Liver (tissue), 8 donors: ENCODE measurements at regions not wholly inside any gene's neighbourhood (a gene's known extent, or its start where the extent isn't known, plus 50 kb on each side); places are given as distances from the start of the nearest gene placed in this dataset.

Source experiments
- DNase-seq: peaks from one replicate; pipeline ENCODE4 v3.0.0-alpha.2; 2017; ENCODE audit warnings: low spot score
- H3K27ac ChIP-seq, 2 donors: one replicate each; pipeline ENCODE4 v1.7.0; 2013; ENCODE audit warnings: inconsistent platforms in 2 of 2, low read length in 2 of 2, control low read depth in 1 of 2, low read depth in 1 of 2, mild to moderate bottlenecking in 1 of 2
- H3K27me3 ChIP-seq, 4 donors: one replicate each; pipeline versions ENCODE4 v1.6.1 to v1.7.0; 2013; ENCODE audit warnings: low read length in 3 of 4, inconsistent platforms in 1 of 4, mild to moderate bottlenecking in 1 of 4, moderate library complexity in 1 of 4; ENCODE audit not compliant: control insufficient read depth in 4 of 4, insufficient read depth in 4 of 4
- H3K36me3 ChIP-seq, 4 donors: one replicate each; pipeline versions ENCODE4 v1.6.1 to v1.7.0; 2013; ENCODE audit warnings: low read length in 3 of 4, mild to moderate bottlenecking in 3 of 4, low read depth in 1 of 4, moderate library complexity in 1 of 4; ENCODE audit not compliant: control insufficient read depth in 4 of 4, insufficient read depth in 3 of 4
- H3K4me1 ChIP-seq, 4 donors: one replicate each; pipeline versions ENCODE4 v1.6.1 to v1.7.0; 2013; ENCODE audit warnings: low read length in 3 of 4, mild to moderate bottlenecking in 3 of 4, moderate library complexity in 1 of 4; ENCODE audit not compliant: control insufficient read depth in 4 of 4, insufficient read depth in 4 of 4
- H3K4me3 ChIP-seq, 3 donors: one replicate each; pipeline versions ENCODE4 v1.6.1 to v1.7.0; 2013; ENCODE audit warnings: low read length in 3 of 3, control low read depth in 1 of 3, low read depth in 1 of 3, mild to moderate bottlenecking in 1 of 3
- H3K9ac ChIP-seq, 2 donors: one replicate each; pipeline ENCODE4 v1.7.0; 2013; ENCODE audit warnings: low read length in 2 of 2, mild to moderate bottlenecking in 2 of 2, moderate library complexity in 2 of 2, control low read depth in 1 of 2, low read depth in 1 of 2
- H3K9me3 ChIP-seq, 4 donors: one replicate each; pipeline versions ENCODE4 v1.6.1 to v1.7.0; 2013; ENCODE audit warnings: low read length in 3 of 4; ENCODE audit not compliant: control insufficient read depth in 4 of 4
- ATF3 ChIP-seq: IDR thresholded peaks from 2 replicates; pipeline ENCODE4 v1.6.1; 2016; ENCODE audit warnings: antibody characterized with exemption
- CTCF ChIP-seq: fragments of 150-350 bp; IDR thresholded peaks from 2 replicates; pipeline ENCODE4 v1.5.1; 2017; ENCODE audit warnings: improper control_type of control experiment, low read depth, low read length; ENCODE audit not compliant: missing input control
- EGR1 ChIP-seq, 2 donors: IDR thresholded peaks; 2 replicates each; pipeline ENCODE4 v1.6.1; 2016 to 2018; ENCODE audit warnings: antibody characterized with exemption in 2 of 2, low read depth in 2 of 2
- FOXA1 ChIP-seq: IDR thresholded peaks from 2 replicates; pipeline ENCODE4 v1.6.1; 2016; ENCODE audit warnings: antibody characterized with exemption
- FOXA2 ChIP-seq: IDR thresholded peaks from 2 replicates; pipeline ENCODE4 v1.6.1; 2016; ENCODE audit warnings: antibody characterized with exemption
- GABPA ChIP-seq, 2 donors: IDR thresholded peaks in 1 of 2; conservative IDR thresholded peaks in 1 of 2; 2 replicates each; pipeline ENCODE4 v1.6.1; 2016; ENCODE audit warnings: antibody characterized with exemption in 2 of 2, mild to moderate bottlenecking in 1 of 2, moderate library complexity in 1 of 2
- HNF4G ChIP-seq: IDR thresholded peaks from 2 replicates; pipeline ENCODE4 v1.6.1; 2016; ENCODE audit warnings: antibody characterized with exemption
- JUND ChIP-seq, 2 donors: IDR thresholded peaks; 2 replicates each; pipeline ENCODE4 v1.6.1; 2016; ENCODE audit warnings: antibody characterized with exemption in 2 of 2
- MAX ChIP-seq: IDR thresholded peaks from 2 replicates; pipeline ENCODE4 v1.6.1; 2016; ENCODE audit warnings: antibody characterized with exemption
- NR2F2 ChIP-seq: IDR thresholded peaks from 2 replicates; pipeline ENCODE4 v1.6.1; 2016; ENCODE audit warnings: antibody characterized with exemption
- RAD21 ChIP-seq, 2 donors: IDR thresholded peaks; 2 replicates each; pipeline ENCODE4 v1.6.1; 2016; ENCODE audit warnings: antibody characterized with exemption in 2 of 2, mild to moderate bottlenecking in 2 of 2
- RXRA ChIP-seq, 2 donors: IDR thresholded peaks; 2 replicates each; pipeline ENCODE4 v1.6.1; 2017 to 2018; ENCODE audit warnings: antibody characterized with exemption in 2 of 2, mild to moderate bottlenecking in 1 of 2
- ZBTB33 ChIP-seq: IDR thresholded peaks from 2 replicates; pipeline ENCODE4 v1.6.1; 2016; ENCODE audit warnings: antibody characterized with exemption
- WGBS: extraction: QIAGEN DNeasy Blood & Tissue Kit; methylation state at CpG from one replicate; pipeline ENCODE4 v1.1.7; 2013; 5-methylcytosine and 5-hydroxymethylcytosine counted together
- donor health status: healthy.
- donor health status: healthy.
- donor health status: healthy.
- donor health status: healthy.
- donor health status: healthy.

GRCh38 chr4:180668732-180669131, 1574.5 kb upstream of the TENM3 start:
- Histone ChIP-seq H3K4me3 (no peak overlapping the region), H3K27ac (no peak overlapping the region), H3K27me3 (peaks cover 0 to 2% (median 0%) of the 10 kb centered on the region in 4 donors), H3K9me3 (no peaks in the 10 kb centered on the region), H3K4me1 (peaks cover 0 to 2% (median 0%) of the 10 kb centered on the region in 4 donors), H3K9ac (no peak overlapping the region), H3K36me3 (no peaks in the 10 kb centered on the region)
- TF ChIP-seq JUND (IDR thresholded peaks at IDR 0.05) (no peak), RXRA (IDR thresholded peaks at IDR 0.05) (no peak), MAX (no peak), GABPA (IDR thresholded peaks at IDR 0.05 in 1 of 2, conservative IDR thresholded peaks at IDR 0.05 in 1 of 2) (no peak), FOXA2 (no peak), RAD21 (IDR thresholded peaks at IDR 0.05) (no peak), ATF3 (no peak), HNF4G (no peak)
- WGBS = 89% methylated on average over 14 of the region's 14 CpGs
- no peak for DNase-seq

- Histone ChIP-seq H3K27me3 (peaks cover 0 to 2% (median 0%) of the 10 kb centered on the region in 4 donors), H3K9ac (no peak overlapping the region), H3K4me3 (no peak overlapping the region), H3K36me3 (no peaks in the 10 kb centered on the region), H3K4me1 (peaks cover 0 to 2% (median 0%) of the 10 kb centered on the region in 4 donors), H3K27ac (no peak overlapping the region), H3K9me3 (no peaks in the 10 kb centered on the region)
- WGBS = 77% methylated on average over 4 of the region's 4 CpGs
- TF ChIP-seq GABPA (IDR thresholded peaks at IDR 0.05 in 1 of 2, conservative IDR thresholded peaks at IDR 0.05 in 1 of 2) (no peak), FOXA2 (no peak), MAX (no peak), ZBTB33 (no peak), FOXA1 (no peak), CTCF (no peak), JUND (IDR thresholded peaks at IDR 0.05) (no peak), ATF3 (no peak), EGR1 (IDR thresholded peaks at IDR 0.05; ENCODE audit: low read depth in 2 of 2) (no peak), NR2F2 (no peak)
- no peak for DNase-seq
Measured at GRCh38 chr4:180669680-180670079, 1573.5 kb upstream of the TENM3 start.
